Caki2 (cell line): ENCODE measurements at regions not wholly inside any gene's neighbourhood (a gene's known extent, or its start where the extent isn't known, plus 50 kb on each side); places are given as distances from the start of the nearest gene placed in this dataset.

Experiments used
- DNase-seq: peaks from one replicate; pipeline ENCODE4 v3.0.0-alpha.2; 2015; ENCODE audit warnings: low read depth
- in situ Hi-C: cut with HindIII; loops from 2 replicates; pipeline ENCODE4 v1.10.0; 2016; ENCODE audit warnings: low sequenced_read_pairs, low pct_unique_long_range_greater_than_20kb, mixed read lengths

DNA sequence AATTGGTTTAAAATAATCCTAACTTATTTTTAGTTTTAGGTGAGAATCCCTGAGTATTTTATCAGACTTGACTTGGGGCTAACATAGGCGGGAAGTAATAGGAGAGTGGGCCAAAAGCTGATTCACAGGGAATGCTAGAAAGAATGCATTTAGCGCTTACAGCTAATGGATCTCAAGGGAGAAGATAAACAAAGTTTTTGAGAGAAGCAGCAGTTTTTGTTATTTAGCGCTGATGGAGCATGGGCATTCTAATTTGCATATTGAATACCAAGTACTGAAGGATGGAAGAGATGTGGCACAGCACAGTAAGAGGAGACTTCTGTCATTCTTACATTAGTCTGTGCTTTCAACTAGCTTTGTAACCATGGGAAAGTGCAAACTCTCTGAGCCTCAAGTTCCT lies 436.0 kb upstream of the FBXO33 start:
- no peak for DNase-seq
- in situ Hi-C loops: no loop called here

DNA sequence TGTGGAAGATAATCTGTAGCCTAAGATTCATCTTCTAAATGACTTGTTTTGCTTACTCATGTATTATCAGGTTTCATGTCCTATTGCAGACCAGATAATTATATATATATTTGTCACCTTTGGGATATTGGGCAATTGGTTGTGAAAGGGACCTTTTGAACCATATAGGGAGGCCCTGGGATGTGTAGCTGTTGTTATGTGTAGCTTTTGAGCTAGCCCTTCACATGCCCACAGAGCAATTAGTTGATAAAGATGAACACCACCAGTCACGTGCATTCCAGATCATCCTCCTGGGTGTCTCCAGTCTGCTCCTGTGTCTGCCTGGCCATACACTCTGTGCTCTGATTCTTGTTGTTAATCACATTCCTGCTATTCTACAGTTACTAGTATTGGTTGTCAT lies 431.2 kb upstream of the FBXO33 start:
- DNase-seq: no peak
- in situ Hi-C loops: no loop called here

DNA sequence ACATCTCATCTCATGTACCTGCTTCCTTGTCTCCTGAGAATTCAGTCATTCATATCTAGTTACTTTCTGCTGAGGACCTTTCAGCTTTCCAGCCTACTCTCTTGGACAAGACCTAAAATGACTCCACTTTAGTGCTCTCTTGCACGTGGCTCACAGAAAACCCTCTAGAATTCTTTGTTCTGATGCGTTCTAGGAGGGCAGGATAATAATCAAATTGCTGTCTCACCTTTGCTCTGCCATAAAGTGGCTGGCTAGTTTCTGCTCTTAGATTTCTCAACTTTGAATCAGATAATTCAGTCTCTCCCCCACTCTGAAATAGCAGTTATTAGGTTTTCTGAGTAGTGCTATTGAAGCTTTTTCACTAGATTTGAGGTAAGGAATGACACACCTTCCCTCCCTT lies 429.5 kb upstream of the FBXO33 start:
- DNase-seq: no peak
- in situ Hi-C loops: no loop called here

DNA sequence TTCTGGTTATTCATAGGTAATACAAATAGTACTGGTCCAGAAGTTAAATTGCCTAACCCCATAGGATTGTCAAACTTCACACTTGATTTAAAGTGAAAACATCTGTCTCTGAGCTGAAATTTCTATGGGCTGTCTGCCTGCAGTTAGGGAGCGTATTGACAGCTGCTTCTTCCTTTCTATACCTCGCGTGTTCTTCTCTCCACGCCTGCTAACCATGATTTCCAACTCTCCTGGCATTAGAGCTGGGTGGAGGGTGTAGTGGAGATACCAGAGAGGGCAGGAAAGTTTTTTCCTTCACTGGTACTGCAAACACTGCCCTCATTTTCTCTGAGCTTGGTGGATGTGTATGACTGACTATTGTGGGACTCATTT lies 429.0 kb upstream of the FBXO33 start:
- in situ Hi-C loops: no loop called here
- DNase-seq: no peak

DNA sequence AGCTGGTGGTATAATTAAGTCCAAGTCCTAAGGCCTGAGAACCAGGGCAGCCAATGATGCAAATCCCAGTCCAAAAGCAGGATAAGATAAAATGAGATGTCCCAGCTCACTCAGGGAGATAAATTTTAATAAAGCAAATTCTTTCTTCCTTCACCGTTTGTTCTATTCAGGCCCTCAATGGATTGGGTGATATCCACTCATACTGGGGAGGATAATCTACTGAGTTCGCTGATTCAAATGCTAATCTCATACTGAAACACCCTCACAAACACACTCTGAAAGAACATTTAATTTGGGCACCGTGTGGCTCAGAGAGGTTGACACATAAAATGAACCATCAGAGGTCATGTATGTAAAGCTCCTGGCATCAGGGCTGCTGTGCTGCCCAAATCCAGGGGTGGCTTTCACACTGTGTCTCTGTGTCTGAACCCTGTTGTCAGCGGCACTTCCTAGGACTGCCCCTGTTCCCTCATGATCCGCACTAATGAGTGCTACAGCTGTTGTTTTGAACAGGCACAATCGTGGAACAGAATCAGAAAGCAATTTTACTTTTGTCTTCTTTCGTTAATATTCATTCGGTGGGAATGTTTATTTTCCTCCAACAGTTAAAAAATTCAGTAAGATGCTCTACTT lies 428.5 kb upstream of the FBXO33 start:
- no peak for DNase-seq
- in situ Hi-C loops: no loop called here

DNA sequence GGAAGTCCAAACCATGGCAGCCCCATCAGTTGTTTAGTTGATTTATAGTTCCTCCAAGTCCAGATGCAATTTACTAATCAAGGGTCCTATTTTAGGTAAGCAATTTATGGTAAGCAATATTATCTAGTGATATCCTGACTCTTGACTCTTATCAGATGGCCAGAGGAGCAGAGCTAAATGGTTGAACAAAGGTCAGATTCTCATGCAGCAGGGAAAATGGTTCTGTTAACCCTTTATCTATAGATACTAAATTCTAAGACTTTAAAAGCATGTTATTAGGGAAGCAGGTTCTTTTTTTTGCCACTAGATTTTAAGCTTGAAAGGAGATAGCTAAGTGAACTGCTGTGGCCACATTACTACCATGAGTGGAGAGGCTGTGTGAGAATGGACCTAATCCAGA lies 427.1 kb upstream of the FBXO33 start:
- no peak for DNase-seq
- in situ Hi-C loops: no loop called here

DNA sequence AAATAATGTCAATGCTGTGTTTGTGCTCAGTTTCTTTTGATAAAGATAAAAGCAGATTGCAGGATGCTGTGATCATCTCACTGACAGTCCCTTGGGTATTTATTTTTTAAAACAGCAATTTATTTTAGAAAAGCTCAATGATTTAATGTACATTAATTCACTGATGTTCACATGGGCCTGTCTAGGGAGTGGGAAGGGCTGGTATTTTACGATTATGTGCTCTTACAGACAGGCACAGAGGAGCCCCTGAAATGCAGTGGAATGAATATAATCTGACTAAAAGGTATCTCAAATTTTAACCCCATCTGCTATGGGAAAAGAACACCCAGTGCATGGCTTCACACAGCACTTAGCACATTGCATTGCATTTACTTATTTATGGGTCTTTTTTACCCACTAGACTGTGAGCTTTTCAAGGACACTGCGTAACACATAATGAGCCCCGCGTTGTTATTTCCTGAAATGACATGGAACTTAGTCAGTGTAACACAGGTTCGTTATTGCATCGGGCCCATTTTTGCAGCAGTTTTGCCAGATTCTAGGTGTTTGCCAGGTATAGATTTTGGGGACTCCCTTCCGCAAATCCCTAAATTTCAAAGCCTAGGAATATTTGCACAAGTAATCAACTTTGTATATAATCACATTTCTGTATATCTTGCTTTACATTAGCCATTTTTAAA lies 425.3 kb upstream of the FBXO33 start:
- in situ Hi-C loops: no loop called here
- DNase-seq: no peak

DNA sequence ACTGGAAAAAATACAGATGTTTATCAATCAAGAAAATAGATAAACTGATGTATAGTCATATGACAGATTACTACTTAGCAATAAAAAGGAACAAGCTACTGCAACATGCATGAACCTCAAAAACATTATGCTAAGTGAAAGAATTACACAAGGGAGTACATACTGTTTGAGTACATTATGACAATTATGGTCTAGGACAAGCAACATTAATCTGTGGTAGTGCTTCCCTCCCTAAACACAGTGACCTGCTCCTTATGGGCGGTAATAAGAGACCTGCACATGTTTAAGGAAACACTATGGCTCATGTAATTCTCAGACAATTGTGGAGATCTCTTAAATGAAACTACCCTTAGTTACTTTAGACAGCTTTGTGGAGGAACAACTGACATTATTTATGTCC lies 421.2 kb upstream of the FBXO33 start:
- in situ Hi-C loops: no loop called here
- no peak for DNase-seq

DNA sequence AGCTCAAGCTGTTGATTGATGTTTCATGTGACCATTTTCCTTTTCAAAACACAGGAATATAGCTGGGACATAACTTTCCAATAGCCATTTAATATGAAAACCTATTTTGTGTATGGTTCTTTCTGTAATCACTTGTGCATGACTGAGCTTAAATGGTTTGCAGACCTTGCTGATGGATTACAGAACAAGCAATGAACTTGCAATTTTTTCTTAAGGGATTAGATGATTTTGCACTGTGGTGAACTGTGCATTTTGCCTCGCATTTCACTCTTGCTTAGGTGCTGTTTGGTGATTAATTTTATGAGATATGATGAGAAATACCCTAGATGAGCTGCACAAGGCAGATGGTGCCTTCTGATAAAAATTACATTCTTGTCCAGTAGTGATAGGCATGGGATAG lies 419.0 kb upstream of the FBXO33 start:
- in situ Hi-C loops: no loop called here
- DNase-seq: no peak

DNA sequence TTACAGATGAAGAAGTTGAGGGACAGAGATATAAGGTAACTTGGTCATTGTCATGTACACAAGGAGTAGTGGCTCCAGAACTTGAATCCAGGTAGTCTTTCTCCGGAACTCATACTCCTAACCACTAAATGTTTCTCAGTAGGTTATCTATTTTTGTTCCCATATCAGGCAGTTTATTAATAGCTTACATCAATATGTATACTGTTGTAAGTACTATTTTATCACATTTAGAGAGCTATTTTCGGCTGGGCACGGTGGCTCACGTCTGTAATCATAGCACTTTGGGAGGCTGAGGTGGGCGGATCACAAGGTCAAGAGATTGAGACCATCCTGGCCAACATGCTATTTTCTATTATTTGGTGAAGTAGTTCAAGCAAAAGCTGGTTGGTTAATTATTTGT lies 415.6 kb upstream of the FBXO33 start:
- in situ Hi-C loops: no loop called here
- no peak for DNase-seq

DNA sequence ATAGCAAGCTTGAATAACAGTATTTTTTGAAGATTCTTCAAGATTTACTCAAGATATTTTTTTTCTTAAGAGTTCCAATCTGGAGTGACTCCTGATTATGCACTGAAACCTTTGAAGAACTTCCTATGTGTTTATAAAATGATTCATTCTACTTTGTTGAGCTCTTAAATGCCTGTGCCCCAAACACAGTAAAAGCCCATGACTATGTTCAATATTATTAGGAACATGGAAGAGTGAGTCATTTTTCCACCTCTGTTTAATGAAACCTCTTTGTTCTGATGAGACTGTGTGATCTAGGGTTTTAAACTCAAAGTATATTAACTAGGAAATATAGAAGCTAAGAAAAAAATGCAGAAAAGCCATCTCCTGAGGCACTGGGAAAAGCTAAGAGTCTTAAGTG lies 415.0 kb upstream of the FBXO33 start:
- in situ Hi-C loops: no loop called here
- no peak for DNase-seq

DNA sequence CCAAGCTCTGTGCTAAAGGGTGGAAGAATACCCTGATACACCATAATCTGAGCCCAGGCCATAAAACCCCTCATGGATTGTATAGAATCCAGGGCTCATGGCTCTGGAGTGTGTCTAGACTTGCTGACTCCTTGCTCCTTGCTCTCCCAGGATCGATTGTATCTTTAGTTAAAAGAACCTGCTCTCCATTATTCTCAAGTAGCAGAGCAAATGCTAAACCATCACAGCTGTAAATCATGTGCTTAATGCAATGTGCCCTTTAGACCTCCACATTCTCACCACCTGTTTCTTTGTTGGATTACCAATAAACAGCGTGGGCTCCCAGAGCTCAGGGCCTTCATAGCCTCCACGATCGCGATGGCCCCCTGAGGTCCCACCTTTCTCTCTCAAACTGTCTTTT lies 411.6 kb upstream of the FBXO33 start:
- in situ Hi-C loops: no loop called here
- no peak for DNase-seq

DNA sequence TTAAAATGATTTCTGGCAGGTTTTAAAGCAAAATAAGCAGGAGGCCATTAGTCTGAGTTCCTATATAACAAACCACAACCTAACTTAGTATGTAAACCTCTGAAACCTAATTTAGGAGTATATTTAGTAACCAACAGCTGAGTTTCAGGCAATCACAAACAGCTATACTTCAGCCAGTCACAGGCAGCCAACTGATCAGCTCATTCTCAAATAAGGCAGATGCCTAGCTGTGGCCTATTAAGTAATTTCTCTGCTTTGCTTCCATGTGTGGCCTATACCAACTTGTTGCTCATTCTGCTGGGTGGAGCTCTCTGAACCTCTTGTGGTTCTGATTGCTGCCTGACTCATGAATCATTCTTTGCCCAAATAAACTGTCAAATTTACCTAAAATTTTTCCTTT lies 408.9 kb upstream of the FBXO33 start:
- in situ Hi-C loops: no loop called here
- no peak for DNase-seq

DNA sequence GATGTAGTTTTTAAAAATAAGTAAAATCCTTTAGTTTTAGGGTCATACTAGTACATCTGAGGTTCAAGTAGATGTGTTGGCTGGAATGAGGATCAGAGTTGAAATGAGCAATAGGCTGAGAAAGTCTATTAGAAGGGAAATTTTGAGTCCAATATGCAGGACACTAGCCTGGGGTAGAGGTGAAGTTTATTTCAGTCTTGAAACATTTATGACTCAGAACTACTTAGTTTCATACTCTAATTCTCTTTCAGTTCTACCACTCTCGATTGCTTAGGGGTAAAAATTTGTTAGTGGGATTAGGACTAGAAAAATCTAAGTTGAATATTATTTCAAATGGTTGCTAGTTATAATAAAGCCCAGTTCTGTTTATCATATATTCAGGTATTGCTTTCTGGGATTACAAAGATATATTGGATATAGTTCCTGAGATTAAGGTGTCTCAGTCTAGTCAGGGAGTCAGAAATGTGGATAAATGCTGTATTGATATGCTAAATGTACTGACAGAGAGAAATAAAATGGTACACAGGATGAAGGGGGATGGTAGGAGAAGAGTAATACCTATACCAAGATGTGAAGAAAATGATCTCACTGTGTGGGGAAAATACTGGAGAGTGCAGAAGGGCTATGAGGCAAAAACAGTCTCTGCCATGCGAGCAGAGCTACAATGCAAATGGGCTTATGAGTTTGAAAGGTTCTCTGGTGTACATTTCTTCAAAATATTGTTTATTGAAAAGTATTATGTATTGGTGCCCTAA lies 395.8 kb upstream of the FBXO33 start:
- in situ Hi-C loops: no loop called here
- no peak for DNase-seq

DNA sequence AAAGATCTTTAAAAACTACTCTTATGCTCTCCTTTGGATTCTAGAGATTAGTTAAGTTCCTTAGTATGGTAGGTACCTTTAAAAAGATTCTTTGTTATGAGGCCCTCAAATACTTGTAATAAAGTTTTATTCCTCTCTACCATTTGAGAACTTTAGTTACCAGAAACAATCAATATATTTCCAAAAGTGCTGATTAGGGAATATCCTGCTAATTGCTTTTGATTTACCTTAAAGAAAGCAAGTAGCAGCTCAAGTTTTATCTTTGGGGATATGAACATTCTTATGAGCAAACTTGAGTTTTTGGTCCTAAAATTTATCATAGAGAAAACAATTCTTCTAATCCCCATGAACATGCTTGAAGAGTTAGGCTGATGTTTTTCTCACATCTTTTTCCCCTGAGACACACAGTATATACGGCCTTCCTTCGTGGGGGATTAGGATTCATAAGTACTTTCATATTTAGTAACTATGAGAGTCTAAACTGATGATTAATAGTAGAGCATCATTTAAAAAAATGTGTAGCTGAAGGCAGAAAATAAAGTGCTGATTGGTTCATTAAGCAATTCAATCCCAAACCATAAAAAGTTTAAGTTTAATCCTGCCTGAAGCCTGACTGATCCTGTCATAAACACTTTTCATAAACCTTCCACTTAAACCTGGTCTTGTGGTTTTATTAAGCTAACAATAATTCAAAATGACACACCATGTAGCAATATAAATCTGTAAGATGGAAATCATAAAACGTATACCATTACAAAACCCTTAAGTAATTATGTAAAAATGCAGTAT lies 380.5 kb upstream of the FBXO33 start:
- in situ Hi-C loops: no loop called here
- DNase-seq: no peak

DNA sequence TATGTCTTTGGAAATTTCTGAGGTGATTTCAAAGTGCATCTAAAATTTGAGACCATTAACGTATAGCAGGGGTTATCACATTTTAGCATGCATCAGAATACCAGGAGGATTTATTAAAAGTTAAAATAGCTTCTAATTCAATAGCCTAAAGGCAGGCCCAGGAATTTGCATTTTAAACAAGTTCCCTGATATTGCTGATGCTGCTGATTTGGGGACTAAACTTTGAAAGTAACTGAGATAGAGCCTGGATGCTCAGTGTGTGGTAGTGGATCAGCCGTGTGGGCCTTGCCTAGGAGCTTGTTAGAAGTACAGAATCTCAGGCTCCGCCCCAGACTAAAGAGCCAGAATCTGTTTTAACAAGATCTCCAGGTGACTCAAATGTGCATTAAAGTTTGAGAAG lies 375.0 kb upstream of the FBXO33 start:
- in situ Hi-C loops: no loop called here
- DNase-seq: no peak

DNA sequence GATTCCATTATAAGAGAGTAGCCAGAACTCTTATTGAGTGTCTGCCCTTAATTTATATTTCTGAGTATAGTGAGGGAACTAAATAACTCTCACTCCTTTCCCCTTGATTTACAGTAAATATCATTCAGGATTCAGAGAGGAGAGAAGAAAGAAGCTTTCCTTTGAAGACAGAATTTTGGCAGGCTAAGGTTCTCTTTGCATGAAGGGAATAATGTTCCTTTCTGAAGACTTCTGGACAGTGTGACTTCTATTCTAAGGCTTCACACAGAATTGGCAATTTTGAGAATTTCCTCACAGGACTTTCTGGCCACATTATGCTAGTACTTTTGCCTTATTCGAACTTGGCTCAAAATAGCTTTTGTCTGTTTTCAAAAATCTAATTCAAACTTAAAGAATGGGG lies 352.2 kb upstream of the FBXO33 start:
- in situ Hi-C loops: no loop called here
- DNase-seq: no peak

DNA sequence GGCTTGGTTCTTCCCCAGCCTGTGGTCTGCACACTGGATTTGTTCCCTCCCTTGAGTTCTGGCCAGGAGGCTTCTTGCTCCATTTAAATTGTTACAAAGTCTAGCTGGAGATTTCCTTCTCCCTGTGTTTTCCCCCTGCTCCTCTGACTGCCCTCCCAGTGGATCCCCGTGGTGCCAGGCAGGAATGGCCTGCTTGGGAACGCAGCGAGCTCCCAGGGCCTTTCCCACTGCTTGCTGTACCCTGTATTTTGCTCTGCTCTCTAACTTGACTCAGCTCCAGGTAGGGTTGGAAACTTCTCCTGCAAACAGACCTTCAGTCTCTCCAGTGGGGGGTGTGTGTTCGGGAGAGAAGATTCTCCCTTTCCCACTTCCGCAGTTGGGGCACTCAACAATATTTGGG lies 349.2 kb upstream of the FBXO33 start:
- in situ Hi-C loops: no loop called here
- no peak for DNase-seq
